Left lung (tissue), 4 donors: ENCODE measurements at regions not wholly inside any gene's neighbourhood (a gene's known extent, or its start where the extent isn't known, plus 50 kb on each side); places are given as distances from the start of the nearest gene placed in this dataset.

Experiments
- ATAC-seq: fragments of 200-7000 bp; cut with Tn5 transposase; one replicate; pipeline ENCODE4 v1.9.1; 2020; ENCODE audit warnings: moderate library complexity
- DNase-seq, 4 donors: peaks; one replicate each; pipeline ENCODE4 v3.0.0-alpha.2; 2013 to 2020
- H3K27ac ChIP-seq, 2 donors: fragments of 200-600 bp; sonication (generic) in 1 of 2; one replicate each; pipeline versions ENCODE4 v1.5.0 to v1.8.0; 2020 to 2021
- H3K27me3 ChIP-seq, 2 donors: fragments of 200-600 bp; sonication (generic) in 1 of 2; one replicate each; pipeline versions ENCODE4 v1.5.0 to v1.8.0; 2020 to 2021
- H3K36me3 ChIP-seq, 2 donors: fragments of 200-600 bp; sonication (generic) in 1 of 2; one replicate each; pipeline versions ENCODE4 v1.5.0 to v1.8.0; 2020 to 2021
- H3K4me1 ChIP-seq, 2 donors: fragments of 200-600 bp; one replicate each; pipeline ENCODE4 v1.8.0; 2021
- H3K4me3 ChIP-seq, 2 donors: fragments of 200-600 bp; sonication (generic) in 1 of 2; one replicate each; pipeline versions ENCODE4 v1.5.0 to v1.8.0; 2020 to 2021; ENCODE audit warnings: mild to moderate bottlenecking in 1 of 2
- H3K9me3 ChIP-seq, 2 donors: fragments of 200-600 bp; sonication (generic) in 1 of 2; one replicate each; pipeline versions ENCODE4 v1.5.0 to v1.8.0; 2020 to 2021
- CTCF ChIP-seq, 2 donors: fragments of 200-600 bp; sonication (generic) in 1 of 2; IDR thresholded peaks; one replicate each; pipeline versions ENCODE4 v1.5.0 to v1.8.0; 2021; ENCODE audit warnings: antibody characterized with exemption in 2 of 2
- intact Hi-C, 2 donors: fragments of 100-400 bp; cut with DNase I; formaldehyde crosslinking; loops; one replicate each; pipeline versions ENCODE4 v1.11.2 to v1.14.2; 2022
- donor health status: DM: no; HTN: yes; CAD: no.
- donor health status: DM: no; HTN: no; CAD: no.

- TF ChIP-seq CTCF (IDR thresholded peaks at IDR 0.05) = no peak
- H3K27me3 ChIP-seq = no peaks in the 10 kb centered on the region
- H3K9me3 ChIP-seq = no peaks in the 10 kb centered on the region
- no peaks in the 10 kb centered on the region for H3K36me3 ChIP-seq
- intact Hi-C loops = no loop called here
- H3K27ac ChIP-seq = no peak overlapping the region
- ATAC-seq (no peak), DNase-seq (no peak)
- no peak overlapping the region for H3K4me3 ChIP-seq
- H3K4me1 ChIP-seq = no peaks in the 10 kb centered on the region
Observed at GRCh38 chr2:142670362-142670761, 207.1 kb upstream of the KYNU start.

GRCh38 chr2:142668420-142668819 is 209.0 kb upstream of the KYNU start:
- no peak for DNase-seq
- no peaks in the 10 kb centered on the region for H3K9me3 ChIP-seq
- no peak overlapping the region for H3K4me3 ChIP-seq
- no peak for ATAC-seq
- no peaks in the 10 kb centered on the region for H3K4me1 ChIP-seq
- H3K27ac ChIP-seq = no peak overlapping the region
- intact Hi-C loops = no loop called here
- no peaks in the 10 kb centered on the region for H3K36me3 ChIP-seq
- no peak for TF ChIP-seq CTCF (IDR thresholded peaks at IDR 0.05)
- H3K27me3 ChIP-seq = no peaks in the 10 kb centered on the region

- ATAC-seq (no peak), DNase-seq (no peak)
- intact Hi-C loops = no loop called here
- Histone ChIP-seq H3K27me3 (no peaks in the 10 kb centered on the region), H3K9me3 (no peaks in the 10 kb centered on the region), H3K27ac (no peak overlapping the region), H3K4me3 (no peak overlapping the region), H3K36me3 (no peaks in the 10 kb centered on the region), H3K4me1 (no peaks in the 10 kb centered on the region)
- no peak for TF ChIP-seq CTCF (IDR thresholded peaks at IDR 0.05)
Observed at GRCh38 chr2:142665241-142665640, 212.2 kb upstream of the KYNU start.

GRCh38 chr2:142650601-142651000 is 226.9 kb upstream of the KYNU start:
- intact Hi-C loops = no loop called here
- no peaks in the 10 kb centered on the region for H3K36me3 ChIP-seq
- no peak overlapping the region for H3K27ac ChIP-seq

GRCh38 chr2:142649581-142649980 is 227.9 kb upstream of the KYNU start:
- Histone ChIP-seq H3K9me3 (peaks cover 0 to 11% of the 10 kb centered on the region in 2 donors), H3K4me3 (no peak overlapping the region), H3K27me3 (no peaks in the 10 kb centered on the region), H3K4me1 (no peaks in the 10 kb centered on the region), H3K27ac (no peak overlapping the region), H3K36me3 (no peaks in the 10 kb centered on the region)
- TF ChIP-seq CTCF (IDR thresholded peaks at IDR 0.05) = no peak
- intact Hi-C loops = no loop called here
- peak in 1 of 4 donors; percentile 40 for DNase-seq
- ATAC-seq = no peak

More at GRCh38 chr2:142650601-142651000, 226.9 kb upstream of the KYNU start:
- DNase-seq (no peak), ATAC-seq (no peak)
- no peak overlapping the region for H3K4me3 ChIP-seq
- H3K9me3 ChIP-seq = peaks cover 0 to 11% of the 10 kb centered on the region in 2 donors
- no peak for TF ChIP-seq CTCF (IDR thresholded peaks at IDR 0.05)
- no peaks in the 10 kb centered on the region for H3K27me3 ChIP-seq
- no peaks in the 10 kb centered on the region for H3K4me1 ChIP-seq
